ENCODE measurements at regions not wholly inside any gene's neighbourhood (a gene's known extent, or its start where the extent isn't known, plus 50 kb on each side); places are given as distances from the start of the nearest gene placed in this dataset.

DNA sequence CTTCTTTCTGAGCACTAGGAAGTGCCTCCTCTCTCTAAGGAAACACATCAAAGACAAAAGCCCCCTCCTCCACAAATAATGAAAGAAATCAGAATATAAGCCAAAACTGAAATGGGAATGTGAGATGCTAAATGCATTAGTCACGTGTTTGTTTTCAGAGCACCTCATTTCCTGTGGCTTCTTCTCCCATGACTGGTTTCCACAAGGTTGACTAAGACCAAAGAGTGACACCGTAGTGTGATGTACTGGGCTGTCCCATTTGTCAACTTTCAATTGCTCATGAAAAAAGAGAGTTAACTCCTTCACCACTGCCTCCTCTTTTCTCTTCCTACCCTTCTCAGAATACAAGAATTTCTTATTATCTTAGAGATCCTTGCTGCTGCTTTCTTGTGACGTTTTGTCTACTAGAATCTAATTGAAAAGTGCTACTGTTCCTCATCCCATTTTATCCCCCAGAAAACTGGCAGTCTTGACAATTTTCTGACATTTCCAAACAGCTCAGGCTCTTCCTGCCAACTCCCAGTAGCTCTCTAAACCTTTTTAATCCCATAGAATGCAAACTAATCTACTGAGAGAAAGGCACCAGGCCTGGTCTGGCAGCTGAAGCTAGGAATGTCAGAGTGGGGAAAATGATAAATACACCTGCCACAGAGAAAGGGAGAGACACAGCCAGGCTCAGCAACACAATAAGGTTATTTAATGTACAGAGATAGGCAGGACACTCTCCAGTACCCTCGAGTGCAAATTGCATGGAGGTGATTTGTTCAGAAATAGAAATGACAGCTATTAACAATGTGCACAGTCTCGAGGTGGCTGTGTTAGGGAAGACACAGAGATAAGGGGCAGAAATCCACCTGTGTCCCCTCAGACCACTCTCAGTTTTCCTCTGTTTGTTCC is 671.7 kb upstream of the NRSN1 start:
- no peak for DNase-seq

DNA sequence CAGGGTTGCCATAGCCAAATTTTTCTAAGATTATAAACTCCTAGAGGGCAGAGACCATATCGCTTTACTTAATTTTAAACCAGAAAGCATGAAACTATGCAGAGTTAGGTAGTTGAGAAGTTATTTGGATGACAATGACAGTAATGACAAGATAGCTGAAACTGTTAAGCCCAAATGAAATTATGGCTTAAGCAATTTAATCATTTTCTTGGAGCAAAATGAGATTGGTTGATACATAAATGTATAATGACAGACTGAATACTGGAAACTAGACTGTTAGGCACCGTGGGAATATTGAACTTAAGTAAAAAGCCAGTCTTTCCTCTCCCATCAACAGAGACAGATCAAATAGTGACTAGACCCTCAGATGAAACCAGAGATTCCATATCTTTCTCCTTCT is 670.3 kb upstream of the NRSN1 start:
- no peak for DNase-seq

DNA sequence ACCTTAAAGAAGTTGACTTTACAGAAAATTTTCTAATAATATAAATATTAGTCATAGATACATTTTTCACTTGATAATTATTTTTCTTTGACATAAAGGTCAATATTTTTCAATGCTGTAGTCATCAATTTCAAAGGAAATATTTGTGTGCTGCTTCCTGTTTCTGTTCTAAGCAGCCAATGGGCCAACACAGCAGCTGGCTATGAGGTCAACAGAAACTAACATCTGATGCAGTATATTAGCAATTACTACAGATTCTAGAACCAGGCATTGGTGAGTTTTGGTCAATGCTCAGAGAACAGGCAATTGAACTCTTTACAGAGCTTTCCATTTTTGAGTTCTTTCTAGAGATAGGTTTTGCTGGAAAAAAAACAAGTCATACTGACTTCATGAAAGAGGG is 669.6 kb upstream of the NRSN1 start:
- no peak for DNase-seq

GRCh38 chr6:23457321-23457720 is 668.7 kb upstream of the NRSN1 start:
- DNase-seq: no peak

DNA sequence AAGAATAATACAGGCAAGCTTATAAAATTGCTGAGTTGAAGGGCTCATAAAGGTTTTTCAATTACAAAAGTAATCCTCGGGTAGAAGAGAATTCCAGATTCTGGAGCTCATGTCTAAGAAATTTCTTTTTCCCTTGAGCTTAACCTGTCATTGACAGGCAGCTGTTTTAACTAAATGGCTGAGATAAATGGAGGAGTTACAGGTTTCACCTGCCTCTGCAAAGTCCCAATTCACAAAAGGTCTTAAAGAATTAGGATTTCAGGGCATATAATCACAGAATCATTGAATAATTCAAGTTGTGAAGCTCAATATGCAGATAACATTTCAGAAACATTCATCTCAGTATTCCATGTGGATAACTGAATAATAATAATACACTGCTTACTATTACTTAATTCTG is 660.1 kb upstream of the NRSN1 start:
- no peak for DNase-seq

- no peak for DNase-seq
Measured at GRCh38 chr6:23477586-23477985, 648.4 kb upstream of the NRSN1 start.

DNA sequence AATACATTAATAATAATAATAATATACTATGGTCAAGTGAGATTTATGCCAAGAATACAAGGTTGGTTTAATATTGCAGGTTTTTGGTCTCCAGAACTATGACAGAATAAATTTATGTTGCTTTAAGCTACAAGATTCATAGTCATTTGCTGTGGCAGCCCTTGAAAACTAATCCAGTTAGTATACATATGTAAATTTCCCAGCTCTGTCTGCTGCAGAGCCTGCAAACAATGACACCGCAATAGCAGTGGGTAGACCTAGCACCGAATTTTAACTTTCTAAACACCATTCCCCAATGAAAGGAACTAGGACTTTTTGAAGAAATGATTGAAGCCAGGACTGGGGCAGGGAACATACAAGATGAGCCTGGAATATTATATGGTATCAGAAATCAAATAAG is 647.7 kb upstream of the NRSN1 start:
- no peak for DNase-seq

- DNase-seq: no peak
Measured at GRCh38 chr6:23483896-23484295, 642.1 kb upstream of the NRSN1 start.

DNA sequence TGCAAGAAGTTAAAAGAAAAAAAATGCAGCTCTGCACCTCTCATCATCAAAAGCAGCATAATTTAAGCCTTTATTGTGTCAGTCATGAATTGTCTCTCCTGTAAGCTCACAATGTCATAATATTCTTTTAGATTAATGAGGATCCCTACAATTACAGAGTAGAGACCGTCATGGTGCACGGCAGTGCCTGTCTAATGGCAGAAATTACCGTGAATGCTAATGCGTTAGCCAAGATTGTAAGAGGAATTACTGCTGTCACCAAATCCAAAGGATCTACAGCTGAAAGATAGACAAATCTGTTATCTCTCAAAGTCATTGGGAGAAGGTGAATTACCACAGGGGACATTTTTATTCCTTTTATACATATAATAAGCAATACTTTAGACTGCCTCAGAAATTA is 631.6 kb upstream of the NRSN1 start:
- no peak for DNase-seq

- no peak for DNase-seq
Measured at GRCh38 chr6:23498013-23498412, 628.0 kb upstream of the NRSN1 start.

GRCh38 chr6:23499549-23499948 is 626.5 kb upstream of the NRSN1 start:
- DNase-seq: no peak

DNA sequence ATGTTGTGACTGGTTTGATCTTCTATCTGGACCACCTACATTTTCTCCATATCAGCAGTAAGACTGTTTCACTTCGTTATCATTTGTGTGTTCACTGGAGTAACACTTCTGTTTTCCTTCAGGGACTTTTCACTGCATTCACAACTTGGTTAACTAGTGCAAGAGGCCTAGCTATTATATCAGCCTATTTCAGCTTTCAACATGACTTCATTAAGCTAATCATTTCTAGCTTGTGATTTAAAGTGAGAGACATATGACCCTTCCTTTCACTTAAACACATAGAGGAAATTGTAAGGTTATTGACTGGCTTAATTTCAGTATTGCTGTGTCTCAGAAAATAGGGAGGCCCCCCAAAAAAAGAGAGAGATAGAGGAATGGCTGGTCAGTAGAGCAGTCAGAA is 622.8 kb upstream of the NRSN1 start:
- no peak for DNase-seq

GRCh38 chr6:23505026-23505425 is 621.0 kb upstream of the NRSN1 start:
- no peak for DNase-seq

GRCh38 chr6:23510778-23511510 is 615.1 kb upstream of the NRSN1 start:
- DNase-seq: peak; percentile 40

GRCh38 chr6:23511817-23512216 is 614.2 kb upstream of the NRSN1 start:
- DNase-seq: no peak

DNA sequence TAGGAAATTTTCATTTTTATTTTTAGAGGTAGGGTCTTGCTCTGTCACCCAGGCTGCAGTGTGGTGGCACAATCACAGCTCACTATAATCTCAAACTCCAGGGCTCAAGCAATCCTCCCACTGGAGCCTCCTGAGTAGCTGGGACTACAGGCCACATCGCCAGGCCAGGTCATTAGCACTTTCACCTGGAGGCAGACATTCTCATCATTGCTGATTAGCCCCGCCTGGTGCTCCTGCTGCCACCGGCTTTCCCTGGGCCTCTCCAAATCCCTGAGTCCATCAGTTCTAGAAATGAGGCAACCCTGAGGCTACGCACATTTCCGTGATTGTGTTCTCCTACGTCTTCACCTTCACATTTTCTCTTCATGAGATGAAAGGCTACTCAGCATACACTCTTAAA is 607.7 kb upstream of the NRSN1 start:
- DNase-seq: no peak

DNA sequence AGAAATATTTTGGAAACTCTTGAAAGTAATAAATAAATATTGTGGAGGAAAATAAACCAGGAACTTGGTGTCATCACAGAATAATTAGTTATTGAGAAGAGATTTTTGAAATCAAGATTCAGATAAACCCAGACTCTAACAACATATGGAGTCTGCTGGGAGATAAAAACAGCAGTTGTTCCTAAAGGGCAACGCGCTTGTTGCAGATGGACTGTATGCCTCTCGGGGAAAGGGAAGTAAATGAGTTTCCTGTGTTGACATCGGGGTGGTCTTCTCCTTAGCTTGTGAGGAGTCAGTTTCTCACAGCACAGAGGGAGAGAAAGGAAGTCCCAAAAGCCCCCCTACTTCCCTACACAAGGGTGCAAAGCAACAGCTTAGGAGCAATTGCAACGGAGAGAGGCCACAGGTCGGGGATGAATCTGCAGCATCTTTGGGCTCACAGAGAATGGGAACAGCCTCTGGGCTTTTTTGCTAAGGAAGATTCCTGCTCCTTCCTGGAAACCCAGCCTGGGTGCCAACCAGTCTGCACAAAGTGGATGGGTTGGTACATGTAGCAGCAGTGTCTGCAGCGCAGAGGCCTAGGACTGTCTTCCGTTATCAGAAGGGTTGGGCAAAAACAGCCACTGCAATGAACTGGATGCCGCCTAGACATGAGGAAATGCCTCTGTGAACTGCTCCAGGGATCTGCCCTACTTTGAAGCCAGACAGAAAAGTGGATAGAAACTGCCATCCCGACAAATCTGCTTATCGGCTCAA is 603.0 kb upstream of the NRSN1 start:
- DNase-seq: peak; percentile 47

DNA sequence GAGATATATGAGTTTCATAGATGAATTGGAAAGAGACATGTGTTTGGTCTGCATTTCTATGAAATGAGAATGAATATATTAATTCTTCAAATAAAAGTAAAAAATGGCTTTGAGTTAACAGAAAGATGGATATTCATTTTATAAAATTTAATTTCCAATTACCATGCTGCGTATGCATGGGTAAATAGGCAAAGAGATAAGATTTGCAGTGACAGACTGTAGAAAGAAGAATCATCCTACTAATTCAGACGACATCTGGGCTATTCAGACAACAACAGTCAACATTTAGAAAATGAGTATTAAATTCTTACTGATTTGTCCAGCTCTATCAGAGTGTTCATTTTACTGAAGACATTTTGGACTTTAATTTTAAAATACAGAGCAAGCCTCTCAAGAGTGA is 602.2 kb upstream of the NRSN1 start:
- no peak for DNase-seq

DNA sequence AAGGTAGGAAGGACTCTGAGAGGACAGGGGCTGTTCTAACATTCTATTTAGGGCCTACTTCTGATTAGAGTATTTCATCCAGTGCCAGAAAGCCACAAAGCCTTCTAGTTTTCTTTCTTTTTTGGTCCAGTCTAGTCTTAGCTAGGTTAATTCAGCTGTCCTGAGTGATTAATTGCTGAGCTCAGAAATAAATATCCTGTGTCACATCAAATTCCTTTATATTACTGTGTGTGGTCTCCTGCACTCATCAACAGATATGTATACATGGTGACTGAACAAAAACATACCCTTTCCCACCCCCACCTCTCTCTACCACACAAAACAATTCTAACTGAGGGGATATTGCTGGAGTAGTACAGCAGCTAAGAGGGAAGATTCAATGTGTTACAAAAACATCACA is 601.5 kb upstream of the NRSN1 start:
- DNase-seq: no peak

DNA sequence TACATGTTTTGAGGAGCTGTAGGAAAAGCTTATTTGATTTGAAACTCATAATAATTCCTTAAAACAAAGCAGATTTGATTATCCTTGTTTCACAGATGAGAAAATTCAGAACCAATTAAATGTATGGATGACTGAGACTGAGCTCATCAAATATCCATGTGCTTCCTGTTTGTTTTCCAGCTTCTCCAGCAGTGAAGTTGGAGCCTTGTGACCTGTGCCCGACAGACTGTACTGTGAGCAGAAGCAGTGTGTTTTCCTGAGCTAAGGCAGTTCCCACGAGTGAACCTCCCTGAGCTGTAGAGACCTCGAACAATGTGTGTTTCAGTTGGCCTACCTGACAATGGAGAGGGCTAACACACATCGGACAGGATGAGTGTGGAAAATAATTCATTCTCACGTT is 599.5 kb upstream of the NRSN1 start:
- no peak for DNase-seq

DNA sequence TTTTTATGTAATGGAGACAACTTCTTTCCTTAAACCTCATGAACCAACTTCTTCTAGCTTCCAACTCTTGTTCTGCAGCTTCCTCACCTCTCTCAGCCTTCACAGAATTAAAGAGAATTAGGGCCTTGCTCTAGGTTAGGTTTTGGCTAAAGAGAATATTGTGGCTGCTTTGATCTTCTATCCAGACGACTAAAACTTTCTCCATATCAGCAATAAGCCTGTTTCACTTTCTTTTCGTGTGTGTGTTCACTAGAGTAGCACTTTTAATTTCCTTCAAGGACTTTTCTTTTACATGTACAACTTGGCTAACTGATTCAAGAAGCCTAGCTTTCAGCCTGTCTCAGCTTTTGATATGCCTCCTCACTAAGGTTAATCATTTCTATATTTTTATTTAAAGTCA is 596.1 kb upstream of the NRSN1 start:
- DNase-seq: no peak

- no peak for DNase-seq
Measured at GRCh38 chr6:23531666-23532065, 594.3 kb upstream of the NRSN1 start.

- no peak for DNase-seq
Measured at GRCh38 chr6:23532227-23532626, 593.8 kb upstream of the NRSN1 start.

- no peak for DNase-seq
Measured at GRCh38 chr6:23533311-23533710, 592.7 kb upstream of the NRSN1 start.

Measured in NCI-H524 treated with DMSO at 0.1 percent for 48 hours (cell line).